GM19397 (cell line): ENCODE measurements at regions not wholly inside any gene's neighbourhood (a gene's known extent, or its start where the extent isn't known, plus 50 kb on each side); places are given as distances from the start of the nearest gene placed in this dataset.
"Not testable (repeated sequence)": the region's sequence is repeated elsewhere in the genome, so short reads cannot be mapped to it uniquely, and the experiment has no call there.

Experiments used
- ATAC-seq: cut with Tn5 transposase; IDR thresholded peaks from one replicate; pipeline ENCODE4 v1.9.1; 2021; ENCODE audit warnings: mild to moderate bottlenecking, moderate library complexity; ENCODE audit not compliant: unreplicated experiment

GRCh38 chr1:94675373-94675772, 133.8 kb upstream of the F3 start:
- ATAC-seq, result no peak

DNA sequence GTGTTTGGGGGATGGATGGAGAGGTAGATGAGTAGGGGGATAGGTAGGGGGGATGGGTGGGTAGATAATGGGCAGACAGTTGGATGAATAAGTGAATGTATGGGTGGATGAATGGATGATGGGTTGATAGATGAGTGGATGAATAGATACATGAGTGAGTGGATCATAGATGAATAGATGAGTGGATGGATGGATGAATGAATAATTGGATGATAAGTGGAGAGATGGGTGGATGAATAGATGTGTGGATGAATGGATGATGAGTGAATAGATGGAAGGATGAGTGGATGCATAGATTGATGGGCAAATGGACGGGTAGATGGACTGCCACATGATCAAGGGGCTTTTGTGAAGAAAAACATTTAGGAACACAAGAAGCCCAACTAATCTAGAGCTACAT, 133.3 kb upstream of the F3 start:
- ATAC-seq, result no peak

- ATAC-seq, result no peak
Observed at GRCh38 chr1:94672934-94673333, 131.4 kb upstream of the F3 start.

- ATAC-seq, result no peak
Observed at GRCh38 chr1:94672001-94672400, 130.4 kb upstream of the F3 start.

DNA sequence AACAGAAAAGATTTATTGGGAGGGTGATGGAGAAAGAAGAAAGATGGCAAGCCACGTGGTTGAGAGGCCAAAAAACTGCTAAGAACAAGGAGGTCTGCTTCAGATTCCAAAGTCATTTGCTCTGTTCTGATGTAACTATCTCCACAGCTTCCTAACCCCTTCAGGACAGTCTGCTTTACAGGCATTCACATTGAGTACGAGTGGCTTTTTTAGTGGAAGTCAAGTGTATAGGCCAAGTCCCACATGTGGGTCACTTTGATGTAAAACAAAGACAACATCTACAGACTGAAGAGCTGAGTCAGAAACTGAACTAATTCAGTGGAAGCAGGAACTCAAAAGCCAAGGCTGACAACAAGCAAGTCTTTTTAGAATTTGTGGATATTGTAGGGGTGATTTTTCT, 128.7 kb upstream of the F3 start:
- ATAC-seq, result no peak

- ATAC-seq, result no peak
Observed at GRCh38 chr1:94669198-94669597, 127.6 kb upstream of the F3 start.

- no peak for ATAC-seq
Observed at GRCh38 chr1:94668528-94668927, 127.0 kb upstream of the F3 start.

DNA sequence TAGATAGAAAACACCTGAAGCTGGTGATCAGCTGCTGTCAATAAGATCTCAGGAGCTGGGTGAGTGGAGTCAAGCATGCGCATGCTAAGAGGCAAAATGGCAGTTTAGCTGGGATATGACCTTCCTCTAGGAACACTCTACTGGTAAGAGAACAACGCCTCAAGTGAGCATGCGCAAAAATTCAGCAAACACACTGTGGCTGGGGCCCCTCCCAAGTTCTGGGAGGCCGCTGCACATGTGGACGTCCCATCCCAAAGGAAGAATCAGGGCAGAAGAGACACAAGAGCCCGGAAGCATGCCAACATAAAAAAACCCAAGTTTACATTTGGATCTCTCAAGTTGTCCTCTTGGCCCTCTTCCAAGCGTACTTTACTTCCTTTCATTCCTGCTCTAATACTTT, 126.3 kb upstream of the F3 start:
- ATAC-seq, result no peak

DNA sequence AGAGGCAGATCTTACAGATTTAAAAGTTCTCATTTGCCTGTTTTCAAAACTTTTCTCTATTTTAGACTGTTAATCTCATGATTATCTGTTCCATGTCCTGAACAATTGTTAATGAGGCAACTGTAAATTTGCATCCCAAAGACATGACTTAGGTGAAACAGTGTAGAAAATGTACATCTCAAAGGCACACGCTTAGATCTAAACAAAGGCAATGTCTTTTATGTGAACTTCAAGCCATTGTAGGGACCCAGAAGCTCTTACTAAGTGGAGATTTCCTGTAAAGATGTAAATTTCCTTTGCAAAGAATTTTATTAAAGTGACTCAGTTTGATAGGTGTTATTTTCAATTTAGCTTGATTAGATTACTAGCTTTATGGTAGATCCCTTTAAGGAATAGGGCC, 125.2 kb upstream of the F3 start:
- ATAC-seq, result no peak

DNA sequence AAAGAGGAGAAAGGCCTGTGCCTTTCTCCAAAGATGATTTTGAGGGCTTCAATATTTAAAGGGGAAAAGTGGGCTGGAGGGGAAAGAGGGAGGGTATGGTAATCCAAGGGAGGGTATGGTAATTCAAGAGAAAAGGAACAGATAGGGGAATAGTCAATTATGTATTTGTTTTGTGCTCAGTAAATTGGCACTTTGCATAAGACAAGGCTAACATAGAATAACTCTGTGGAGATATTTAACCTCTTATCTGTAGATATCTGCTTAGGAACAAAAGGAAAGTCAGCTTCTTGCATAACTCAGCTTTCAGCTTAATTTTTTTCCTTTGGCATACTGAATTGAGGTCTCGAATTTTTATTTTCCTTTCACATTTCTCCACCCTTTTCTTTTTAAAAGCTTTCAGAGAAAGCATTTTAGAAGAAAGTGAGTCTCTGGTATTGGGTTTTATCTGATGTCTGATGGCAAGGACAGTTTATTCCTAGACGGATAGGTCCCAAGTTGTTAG, 119.9 kb upstream of the F3 start:
- no peak for ATAC-seq

DNA sequence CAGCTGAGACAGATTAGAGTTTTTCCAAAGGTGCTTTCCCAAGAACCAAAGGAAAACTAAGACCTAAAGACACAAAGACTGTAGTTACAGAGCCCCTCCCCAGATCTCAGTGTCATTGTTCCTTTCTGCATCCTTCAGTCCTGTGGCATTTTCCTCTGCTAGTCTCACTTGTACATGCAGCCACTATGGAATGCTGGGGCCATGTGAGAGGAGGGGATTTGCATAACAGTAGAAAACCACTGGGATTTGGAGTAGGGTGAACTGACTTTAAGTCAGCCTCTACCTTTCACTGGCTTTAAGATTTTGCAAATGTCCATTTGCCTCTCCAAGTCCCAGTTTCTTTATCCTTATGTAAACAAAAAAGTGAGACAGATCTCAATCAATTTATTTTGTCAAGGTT, 119.4 kb upstream of the F3 start:
- no peak for ATAC-seq

DNA sequence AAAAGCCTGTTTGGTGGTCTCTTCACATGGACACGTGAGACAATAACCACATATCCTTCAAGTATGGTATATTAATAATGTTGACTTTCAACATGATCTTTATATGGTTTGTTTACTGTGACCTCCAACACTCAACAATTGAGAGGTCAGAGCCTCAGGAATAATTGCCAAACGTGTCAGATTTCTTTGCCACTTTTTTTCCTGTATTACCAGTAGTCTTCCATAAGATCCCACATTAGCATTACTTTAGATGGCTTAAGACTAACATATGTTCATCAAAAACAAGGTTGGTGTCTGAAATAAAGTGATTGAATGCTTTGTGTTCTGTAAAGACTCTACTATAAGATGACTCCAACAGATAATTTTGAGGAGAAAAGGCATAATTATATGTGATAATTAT, 118.7 kb upstream of the F3 start:
- ATAC-seq, result no peak

GRCh38 chr1:94659202-94659601, 117.6 kb upstream of the F3 start:
- not testable (repeated sequence) for ATAC-seq

DNA sequence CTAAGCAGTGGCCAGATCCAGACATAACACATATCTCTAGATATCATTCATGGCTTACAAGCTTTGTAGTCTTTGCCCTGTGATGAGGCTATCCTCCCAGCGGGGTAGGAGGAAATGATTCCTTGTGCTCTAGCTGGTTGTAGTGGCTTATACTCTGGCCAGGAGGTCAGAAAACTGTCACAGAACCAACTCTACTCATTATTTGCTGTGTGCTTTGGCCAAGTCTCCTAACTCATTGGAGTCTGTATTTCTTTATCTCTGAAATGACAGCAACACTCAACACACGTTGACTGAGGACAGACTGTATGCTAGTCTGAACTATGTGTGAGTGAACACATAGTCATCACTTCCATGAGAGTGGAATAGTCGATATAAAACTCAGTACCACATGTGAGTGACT, 116.7 kb upstream of the F3 start:
- ATAC-seq, result no peak

GRCh38 chr1:94657776-94658175, 116.2 kb upstream of the F3 start:
- ATAC-seq, result not testable (repeated sequence)

GRCh38 chr1:94656967-94657366, 115.4 kb upstream of the F3 start:
- no peak for ATAC-seq

DNA sequence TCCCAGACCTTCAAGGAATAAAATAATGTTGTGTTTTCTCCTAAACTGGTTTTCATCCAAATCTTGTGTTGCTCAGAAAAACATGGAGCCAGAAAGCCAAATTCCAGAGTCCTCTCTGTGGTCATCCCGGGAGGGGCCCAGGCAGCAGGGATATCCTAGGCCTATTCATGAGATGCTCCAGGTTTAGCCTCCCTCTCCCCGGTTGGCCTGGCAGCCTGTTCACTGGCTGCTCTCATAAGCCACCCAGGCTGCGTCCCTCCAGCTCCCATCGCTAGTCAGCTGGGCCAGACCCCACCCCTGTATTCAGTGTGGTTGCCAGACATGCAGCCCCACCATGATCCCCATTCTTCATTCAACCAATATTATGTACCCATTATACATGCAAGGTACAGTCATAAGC, 113.4 kb upstream of the F3 start:
- no peak for ATAC-seq

GRCh38 chr1:94654459-94654858, 112.9 kb upstream of the F3 start:
- no peak for ATAC-seq

DNA sequence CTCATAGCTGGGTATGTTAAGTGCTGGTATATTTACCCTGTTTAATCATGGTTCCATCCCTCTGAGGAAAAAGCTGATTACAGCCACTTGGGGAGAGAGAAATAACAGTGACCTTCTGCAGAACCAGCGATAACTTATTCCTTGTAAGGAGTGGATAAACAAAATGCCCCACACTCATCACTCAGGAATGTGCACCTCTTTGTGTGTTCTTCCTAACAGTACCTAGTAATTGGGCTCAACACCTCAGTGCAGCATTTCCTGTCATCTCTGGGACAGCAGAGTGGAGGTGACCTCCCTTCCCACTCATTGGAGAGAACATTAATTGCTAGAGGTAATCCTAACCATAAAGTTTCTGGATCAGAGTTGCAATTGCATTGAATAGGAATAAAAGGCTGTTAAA, 112.5 kb upstream of the F3 start:
- ATAC-seq, result no peak

GRCh38 chr1:94653454-94653853, 111.9 kb upstream of the F3 start:
- ATAC-seq, result no peak

- no peak for ATAC-seq
Observed at GRCh38 chr1:94651076-94651475, 109.5 kb upstream of the F3 start.

GRCh38 chr1:94650301-94650700, 108.7 kb upstream of the F3 start:
- ATAC-seq, result no peak

GRCh38 chr1:94648225-94649007, 106.9 kb upstream of the F3 start:
- ATAC-seq, result no peak
